Spleen (tissue), 11 donors: ENCODE measurements at regions not wholly inside any gene's neighbourhood (a gene's known extent, or its start where the extent isn't known, plus 50 kb on each side); places are given as distances from the start of the nearest gene placed in this dataset.
"Not testable (repeated sequence)": the region's sequence is repeated elsewhere in the genome, so short reads cannot be mapped to it uniquely, and the experiment has no call there.

Experiments
- DNase-seq: peaks from one replicate; pipeline ENCODE4 v3.0.0-alpha.2; 2020
- H3K27ac ChIP-seq, 8 donors: fragments of 200-600 bp; sonication (generic) in 7 of 8; 1 replicate in 4 of 8; 2 replicates in 4 of 8; pipeline versions ENCODE4 v1.5.0 to v1.8.0; 2016 to 2021; ENCODE audit warnings: inconsistent platforms in 4 of 8, mild to moderate bottlenecking in 4 of 8, moderate library complexity in 1 of 8
- H3K27me3 ChIP-seq, 7 donors: fragments of 200-600 bp; sonication (generic) in 6 of 7; replicated peaks in 1 of 7; 1 replicate in 4 of 7; 2 replicates in 3 of 7; pipeline versions ENCODE4 v1.5.0 to v1.8.0; 2016 to 2021; ENCODE audit warnings: inconsistent platforms in 3 of 7, mild to moderate bottlenecking in 1 of 7
- H3K36me3 ChIP-seq, 6 donors: fragments of 200-600 bp; sonication (generic) in 5 of 6; 1 replicate in 4 of 6; 2 replicates in 2 of 6; pipeline versions ENCODE4 v1.5.0 to v1.8.0; 2016 to 2021; ENCODE audit warnings: inconsistent platforms in 2 of 6
- H3K4me1 ChIP-seq, 6 donors: fragments of 200-600 bp; sonication (generic) in 5 of 6; 1 replicate in 3 of 6; 2 replicates in 3 of 6; pipeline versions ENCODE4 v1.5.0 to v1.8.0; 2016 to 2021; ENCODE audit warnings: inconsistent platforms in 3 of 6
- H3K4me3 ChIP-seq, 8 donors: fragments of 200-600 bp; sonication (generic) in 7 of 8; 1 replicate in 4 of 8; 2 replicates in 4 of 8; pipeline versions ENCODE4 v1.5.0 to v1.8.0; 2016 to 2021; ENCODE audit warnings: inconsistent platforms in 4 of 8, mild to moderate bottlenecking in 4 of 8, moderate library complexity in 2 of 8
- H3K9me3 ChIP-seq, 8 donors: fragments of 200-600 bp; sonication (generic) in 7 of 8; 1 replicate in 4 of 8; 2 replicates in 4 of 8; pipeline versions ENCODE4 v1.5.0 to v1.8.0; 2016 to 2021; ENCODE audit warnings: inconsistent platforms in 4 of 8
- POLR2A ChIP-seq, 3 donors: fragments of 450-650 bp; IDR thresholded peaks; one replicate each; pipeline ENCODE4 v1.5.1; 2017; ENCODE audit warnings: antibody characterized with exemption in 3 of 3, mild to moderate bottlenecking in 1 of 3
- POLR2AphosphoS5 ChIP-seq, 3 donors: sonication (generic); formaldehyde crosslinking; IDR thresholded peaks; one replicate each; pipeline ENCODE4 v1.5.1; 2017; ENCODE audit warnings: antibody characterized with exemption in 3 of 3
- WGBS, 5 donors: extraction: QIAGEN DNeasy Blood & Tissue Kit in 3 of 5; methylation state at CpG; one replicate each; pipeline versions ENCODE4 v1.1.5 to v1.1.7; 2013 to 2018; 5-methylcytosine and 5-hydroxymethylcytosine counted together
- intact Hi-C: fragments of 100-400 bp; cut with DNase I; formaldehyde crosslinking; loops from one replicate; pipeline ENCODE4 v1.15.0; 2023; ENCODE audit warnings: low total_unique reads
- TF ChIP-seq, protein P1 (sequence below), 11 experiments: fragments of 200-600 bp in 7 of 11; fragments of 450-650 bp in 4 of 11; sonication (generic) in 4 of 11; IDR thresholded peaks in 8 of 11; conservative IDR thresholded peaks in 3 of 11; 1 replicate in 7 of 11; 2 replicates in 4 of 11; pipeline versions ENCODE4 v1.4.0 to v1.8.0; 2016 to 2021; ENCODE audit warnings: antibody characterized with exemption in 11 of 11, inconsistent platforms in 4 of 11, mild to moderate bottlenecking in 1 of 11
- donor health status: healthy with polysubstance abuse.
- donor health status: DM: no; HTN: no; CAD: no; lungs with moderate emphysema.
- donor health status: DM: no; HTN: no; CAD: no.
- donor health status: Bipolar disorder and iron deficiency.
- donor health status: healthy.
- donor health status: DM: no; HTN: no; CAD: no.
- donor health status: DM: yes; HTN: yes; CAD: no.

GRCh38 chr1:90864681-90865080, 147.6 kb upstream of the BARHL2 start:
- 83 to 93% (median 85%) methylated on average over 3 of the region's 3 CpGs for WGBS, 5 donors
- intact Hi-C loops: no loop called here
- TF ChIP-seq, protein P1, sequence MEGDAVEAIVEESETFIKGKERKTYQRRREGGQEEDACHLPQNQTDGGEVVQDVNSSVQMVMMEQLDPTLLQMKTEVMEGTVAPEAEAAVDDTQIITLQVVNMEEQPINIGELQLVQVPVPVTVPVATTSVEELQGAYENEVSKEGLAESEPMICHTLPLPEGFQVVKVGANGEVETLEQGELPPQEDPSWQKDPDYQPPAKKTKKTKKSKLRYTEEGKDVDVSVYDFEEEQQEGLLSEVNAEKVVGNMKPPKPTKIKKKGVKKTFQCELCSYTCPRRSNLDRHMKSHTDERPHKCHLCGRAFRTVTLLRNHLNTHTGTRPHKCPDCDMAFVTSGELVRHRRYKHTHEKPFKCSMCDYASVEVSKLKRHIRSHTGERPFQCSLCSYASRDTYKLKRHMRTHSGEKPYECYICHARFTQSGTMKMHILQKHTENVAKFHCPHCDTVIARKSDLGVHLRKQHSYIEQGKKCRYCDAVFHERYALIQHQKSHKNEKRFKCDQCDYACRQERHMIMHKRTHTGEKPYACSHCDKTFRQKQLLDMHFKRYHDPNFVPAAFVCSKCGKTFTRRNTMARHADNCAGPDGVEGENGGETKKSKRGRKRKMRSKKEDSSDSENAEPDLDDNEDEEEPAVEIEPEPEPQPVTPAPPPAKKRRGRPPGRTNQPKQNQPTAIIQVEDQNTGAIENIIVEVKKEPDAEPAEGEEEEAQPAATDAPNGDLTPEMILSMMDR (IDR thresholded peaks at IDR 0.05 in 8 of 11, conservative IDR thresholded peaks at IDR 0.05 in 3 of 11): no peak
- TF ChIP-seq POLR2A (IDR thresholded peaks at IDR 0.05) (no peak), POLR2AphosphoS5 (IDR thresholded peaks at IDR 0.05) (no peak)

DNA sequence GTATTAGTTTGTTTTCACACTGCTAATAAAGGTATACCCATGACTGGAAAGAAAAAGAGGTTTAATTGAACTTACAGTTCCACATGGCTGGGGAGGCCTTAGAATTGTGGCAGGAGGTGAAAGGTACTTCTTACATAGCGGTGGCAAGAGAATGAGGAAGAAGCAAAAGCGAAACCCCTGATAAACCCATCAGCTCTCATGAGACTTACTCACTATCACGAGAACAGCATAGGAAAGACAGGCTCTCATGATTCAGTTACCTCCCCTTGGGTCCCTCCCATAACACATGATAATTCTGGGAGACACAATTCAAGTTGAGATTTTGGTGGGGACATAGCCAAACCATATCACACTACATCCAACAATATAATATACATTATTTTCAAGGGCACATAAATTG, 145.7 kb upstream of the BARHL2 start:
- Histone ChIP-seq H3K27me3 (peaks cover 0 to 3% (median 0%) of the 10 kb centered on the region in 7 donors), H3K4me1 (no peaks in the 10 kb centered on the region), H3K36me3 (no peaks in the 10 kb centered on the region), H3K27ac (no peak overlapping the region), H3K4me3 (no peak overlapping the region), H3K9me3 (peaks cover 0 to 12% (median 0%) of the 10 kb centered on the region in 8 donors)
- intact Hi-C loops: no loop called here
- no peak for DNase-seq
- 74 to 88% (median 82%) methylated on average over 3 of the region's 3 CpGs for WGBS, 5 donors
- TF ChIP-seq, protein P1 (IDR thresholded peaks at IDR 0.05 in 8 of 11, conservative IDR thresholded peaks at IDR 0.05 in 3 of 11): no peak
- no peak for TF ChIP-seq POLR2AphosphoS5 (IDR thresholded peaks at IDR 0.05)
- no peak for TF ChIP-seq POLR2A (IDR thresholded peaks at IDR 0.05)

More at GRCh38 chr1:90864681-90865080, 147.6 kb upstream of the BARHL2 start:
- no peaks in the 10 kb centered on the region for H3K36me3 ChIP-seq
- no peaks in the 10 kb centered on the region for H3K4me1 ChIP-seq
- H3K4me3 ChIP-seq: no peak overlapping the region
- H3K27me3 ChIP-seq: no peaks in the 10 kb centered on the region
- H3K27ac ChIP-seq: no peak overlapping the region
- DNase-seq: no peak
- H3K9me3 ChIP-seq: peaks cover 0 to 12% (median 0%) of the 10 kb centered on the region in 8 donors

DNA sequence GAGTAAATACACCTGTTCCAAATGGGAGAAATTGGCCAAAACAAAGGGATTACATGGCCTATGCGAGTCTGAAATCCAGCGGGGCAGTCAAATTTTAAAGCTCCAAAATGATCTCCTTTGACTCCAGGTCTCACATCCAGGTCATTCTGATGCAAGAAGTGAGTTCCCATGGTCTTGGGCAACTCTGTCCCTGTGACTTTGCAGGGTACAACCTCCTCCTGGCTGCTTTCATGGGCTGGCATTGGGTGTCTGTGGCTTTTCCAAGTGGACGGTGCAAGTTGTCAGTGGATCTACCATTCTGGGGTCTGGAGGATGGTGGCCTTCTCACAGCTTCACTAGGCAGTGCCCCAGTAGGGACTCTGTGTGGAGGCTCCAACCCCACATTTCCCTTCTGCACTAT, 144.3 kb upstream of the BARHL2 start:
- H3K4me1 ChIP-seq, intact Hi-C loops, H3K27me3 ChIP-seq, H3K27ac ChIP-seq, DNase-seq, H3K4me3 ChIP-seq, H3K36me3 ChIP-seq: not testable (repeated sequence)
- H3K9me3 ChIP-seq: peaks cover 0 to 12% (median 0%) of the 10 kb centered on the region in 8 donors
- WGBS, 5 donors: 91 to 95% (median 93%) methylated on average over 3 of the region's 3 CpGs

DNA sequence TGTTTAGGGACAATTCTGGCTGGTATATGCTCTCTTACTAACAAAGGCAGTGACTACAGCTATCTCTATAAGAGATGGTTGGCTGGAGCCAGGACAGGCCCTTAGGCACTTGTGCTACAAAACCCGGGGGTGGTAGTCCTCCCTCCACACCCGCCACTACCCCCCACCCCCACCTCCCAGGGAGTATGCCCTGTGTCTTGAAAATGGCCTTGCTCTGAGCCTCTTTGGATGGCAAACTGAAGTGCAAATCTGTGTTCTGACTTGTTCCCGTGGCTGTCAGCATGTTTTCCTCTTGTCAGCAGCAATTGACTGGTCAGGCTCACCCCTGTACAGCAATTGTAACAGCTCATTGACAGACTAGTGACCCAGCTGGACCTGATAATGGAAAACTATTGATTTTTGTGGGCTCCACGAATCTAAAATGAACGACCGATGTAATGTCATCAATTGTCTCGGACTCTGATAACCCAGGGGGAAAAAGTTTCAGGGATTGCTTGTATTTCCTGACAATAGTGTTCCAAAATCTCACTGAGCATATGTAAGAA, 139.4 kb upstream of the BARHL2 start:
- 69 to 81% (median 78%) methylated on average over 7 of the region's 7 CpGs for WGBS, 5 donors
- intact Hi-C loops: no loop called here

More for the DNA sequence above, 139.4 kb upstream of the BARHL2 start:
- H3K9me3 ChIP-seq: peaks cover 0 to 5% (median 0%) of the 10 kb centered on the region in 8 donors
- no peak for TF ChIP-seq POLR2A (IDR thresholded peaks at IDR 0.05)
- TF ChIP-seq, protein P1 (IDR thresholded peaks at IDR 0.05 in 8 of 11, conservative IDR thresholded peaks at IDR 0.05 in 3 of 11): no peak
- TF ChIP-seq POLR2AphosphoS5 (IDR thresholded peaks at IDR 0.05): no peak
- no peak for DNase-seq
- no peak overlapping the region for H3K4me3 ChIP-seq
- H3K27ac ChIP-seq: no peak overlapping the region
- H3K4me1 ChIP-seq: peaks cover 0 to 8% (median 5%) of the 10 kb centered on the region in 6 donors
- no peaks in the 10 kb centered on the region for H3K36me3 ChIP-seq
- H3K27me3 ChIP-seq: peaks cover 0 to 39% (median 5%) of the 10 kb centered on the region in 7 donors
